Left hindlimb (tissue), 1 donor: ENCODE measurements at regions not wholly inside any gene's neighbourhood (a gene's known extent, or its start where the extent isn't known, plus 50 kb on each side); places are given as distances from the start of the nearest gene placed in this dataset.
"Not testable (repeated sequence)": the region's sequence is repeated elsewhere in the genome, so short reads cannot be mapped to it uniquely, and the experiment has no call there.

Experiments
- DNase-seq: peaks from one replicate; pipeline ENCODE4 v3.0.0-alpha.2; 2018

- not testable (repeated sequence) for DNase-seq
Observed at GRCh38 chr12:9407425-9407748, 199.2 kb upstream of the PZP start.

GRCh38 chr12:9406564-9407424, 198.6 kb upstream of the PZP start:
- DNase-seq, result no peak

- DNase-seq, result no peak
Observed at GRCh38 chr12:9405886-9406563, 197.8 kb upstream of the PZP start.

GRCh38 chr12:9404469-9405260, 196.5 kb upstream of the PZP start:
- DNase-seq, result no peak

- DNase-seq, result no peak
Observed at GRCh38 chr12:9404031-9404430, 195.8 kb upstream of the PZP start.

GRCh38 chr12:9402432-9403040, 194.3 kb upstream of the PZP start:
- not testable (repeated sequence) for DNase-seq

GRCh38 chr12:9396367-9396766, 188.2 kb upstream of the PZP start:
- not testable (repeated sequence) for DNase-seq

- DNase-seq, result not testable (repeated sequence)
Observed at GRCh38 chr12:9395220-9395619, 187.0 kb upstream of the PZP start.

GRCh38 chr12:9392842-9393241, 184.6 kb upstream of the PZP start:
- no peak for DNase-seq

- no peak for DNase-seq
Observed at GRCh38 chr12:9391815-9392214, 183.6 kb upstream of the PZP start.

- no peak for DNase-seq
Observed at GRCh38 chr12:9390761-9391160, 182.6 kb upstream of the PZP start.

GRCh38 chr12:9389796-9390195, 181.6 kb upstream of the PZP start:
- no peak for DNase-seq

GRCh38 chr12:9388379-9388778, 180.2 kb upstream of the PZP start:
- DNase-seq, result no peak

- no peak for DNase-seq
Observed at GRCh38 chr12:9387450-9387849, 179.3 kb upstream of the PZP start.

GRCh38 chr12:9383585-9383984, 175.4 kb upstream of the PZP start:
- DNase-seq, result no peak

- no peak for DNase-seq
Observed at GRCh38 chr12:9381619-9382018, 173.4 kb upstream of the PZP start.

GRCh38 chr12:9380650-9381049, 172.5 kb upstream of the PZP start:
- DNase-seq, result no peak

- DNase-seq, result no peak
Observed at GRCh38 chr12:9379023-9379742, 171.0 kb upstream of the PZP start.

GRCh38 chr12:9378430-9378835, 170.2 kb upstream of the PZP start:
- no peak for DNase-seq

- DNase-seq, result no peak
Observed at GRCh38 chr12:9372202-9372601, 164.0 kb upstream of the PZP start.

GRCh38 chr12:9367828-9368227, 159.6 kb upstream of the PZP start:
- DNase-seq, result no peak

- DNase-seq, result no peak
Observed at GRCh38 chr12:9367201-9367600, 159.0 kb upstream of the PZP start.

- DNase-seq, result no peak
Observed at GRCh38 chr12:9365296-9365695, 157.1 kb upstream of the PZP start.
